NB4 (cell line): ENCODE measurements at regions not wholly inside any gene's neighbourhood (a gene's known extent, or its start where the extent isn't known, plus 50 kb on each side); places are given as distances from the start of the nearest gene placed in this dataset.

Experiments
- DNase-seq: peaks from one replicate; pipeline ENCODE4 v3.0.0; 2010; ENCODE audit warnings: low read depth
- H3K4me3 ChIP-seq: one replicate; pipeline ENCODE4 v1.5.1; 2011; ENCODE audit warnings: mild to moderate bottlenecking, low read depth, low read length, moderate library complexity
- CTCF ChIP-seq: IDR thresholded peaks from one replicate; pipeline ENCODE4 v1.5.1; 2012; ENCODE audit warnings: low read depth, low read length
- MAX ChIP-seq: IDR thresholded peaks from 2 replicates; pipeline ENCODE4 v1.6.1; 2011; ENCODE audit warnings: low read depth, low read length
- MYC ChIP-seq: IDR thresholded peaks from 2 replicates; pipeline ENCODE4 v1.6.1; 2011; ENCODE audit warnings: low read depth, low read length
- POLR2A ChIP-seq: IDR thresholded peaks from 2 replicates; pipeline ENCODE4 v1.6.1; 2011; ENCODE audit warnings: mild to moderate bottlenecking; ENCODE audit not compliant: insufficient read length; ENCODE audit errors: extremely low read depth

GRCh38 chr3:113105093-113105449 is 106.3 kb upstream of the BOC start:
- no peak for TF ChIP-seq MYC
- TF ChIP-seq POLR2A = no peak
- no peak for TF ChIP-seq MAX
- H3K4me3 ChIP-seq = no peak overlapping the region
- DNase-seq = no peak

DNA sequence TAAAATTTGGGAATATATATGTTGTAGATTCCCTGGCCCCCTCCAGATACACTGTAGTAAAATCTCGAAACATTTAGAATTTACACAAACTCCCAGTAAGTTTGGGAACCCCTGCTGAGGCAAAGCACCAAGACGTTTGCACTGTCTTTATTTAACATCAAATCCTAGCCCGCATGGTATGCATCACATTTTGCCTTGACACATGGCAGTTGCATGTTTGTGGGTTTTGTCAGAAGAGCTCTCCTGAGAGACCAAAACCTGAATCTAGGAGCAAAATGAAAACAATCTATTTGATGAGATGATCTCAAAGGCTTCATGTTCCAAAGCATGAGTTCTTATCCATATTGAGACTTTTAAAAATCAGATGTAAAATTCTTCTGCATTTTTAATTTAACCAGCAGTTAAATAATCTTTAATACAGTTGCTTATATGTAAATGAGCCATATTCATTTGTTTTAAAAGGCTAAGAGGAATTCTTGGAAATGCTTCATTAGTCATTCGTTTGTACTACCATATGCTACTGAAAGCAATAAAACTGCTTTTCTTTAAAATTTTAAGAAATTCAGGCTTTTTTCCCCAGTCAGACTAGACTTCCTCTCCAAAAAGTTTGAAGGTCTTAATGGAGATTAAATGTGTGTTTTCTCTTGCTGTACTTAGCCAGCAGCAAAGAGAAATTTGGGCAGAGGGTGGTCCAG is 105.2 kb upstream of the BOC start:
- no peak for TF ChIP-seq POLR2A
- TF ChIP-seq MAX = no peak
- TF ChIP-seq CTCF = no peak
- no peak for TF ChIP-seq MYC

GRCh38 chr3:113110267-113110666 is 101.1 kb upstream of the BOC start:
- H3K4me3 ChIP-seq = no peak overlapping the region
- no peak for DNase-seq
- TF ChIP-seq MAX (no peak), POLR2A (no peak), CTCF (no peak), MYC (no peak)

More for the DNA sequence above, 105.2 kb upstream of the BOC start:
- H3K4me3 ChIP-seq = no peak overlapping the region
- no peak for DNase-seq

DNA sequence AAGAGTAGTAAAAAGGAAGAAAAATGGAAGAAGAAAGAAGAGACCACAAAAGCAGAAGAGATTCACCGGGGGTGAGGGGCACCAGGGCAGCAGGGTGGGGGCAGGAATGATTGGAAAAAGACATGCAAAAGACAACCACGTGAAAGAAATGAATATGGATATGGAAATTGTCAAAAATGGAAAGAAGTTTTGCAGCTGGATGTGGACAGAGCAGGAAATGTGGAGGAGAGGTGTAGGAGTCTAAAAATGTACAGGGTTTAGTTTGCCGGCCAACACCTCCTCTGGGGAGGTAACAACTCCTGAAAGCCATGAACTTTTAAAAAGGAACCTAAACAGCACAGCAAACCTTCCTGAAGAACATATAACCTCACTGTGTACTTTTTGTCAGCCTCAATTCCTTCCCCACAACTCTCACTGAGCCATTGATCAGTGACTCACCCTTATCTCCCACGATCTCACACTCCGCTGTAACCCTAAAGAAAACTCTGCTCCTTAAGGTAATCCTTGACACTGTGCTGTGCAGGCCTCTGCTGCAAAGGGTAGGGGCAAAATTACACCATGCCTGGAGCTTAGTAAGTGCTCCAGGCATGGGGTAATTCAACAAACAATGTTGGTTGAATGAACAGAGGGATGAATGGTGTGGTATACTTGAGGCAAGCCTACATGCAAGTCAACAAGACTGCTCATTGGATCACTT is 100.2 kb upstream of the BOC start:
- TF ChIP-seq POLR2A (no peak), CTCF (no peak), MAX (no peak), MYC (no peak)
- no peak overlapping the region for H3K4me3 ChIP-seq
- DNase-seq = peak; percentile 69

DNA sequence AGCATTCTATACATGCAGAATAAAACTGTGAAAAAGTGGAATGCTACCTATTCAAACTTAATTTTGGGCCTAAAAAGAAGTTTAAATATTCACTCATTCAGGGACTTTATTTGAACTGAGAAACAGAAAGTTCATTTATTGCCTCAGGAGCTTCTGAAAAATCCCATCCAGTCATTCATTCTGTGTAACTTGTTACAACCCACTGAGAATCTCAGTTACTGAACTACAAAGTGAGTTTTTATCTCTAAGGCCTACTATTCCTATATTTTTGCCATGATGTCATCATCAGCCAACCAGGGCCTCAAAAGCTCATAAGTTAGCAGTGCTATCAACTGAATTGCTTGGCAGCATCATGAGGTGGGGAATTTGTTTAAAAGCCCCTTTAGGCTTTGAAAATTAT is 98.0 kb upstream of the BOC start:
- DNase-seq = no peak
- no peak overlapping the region for H3K4me3 ChIP-seq
- TF ChIP-seq POLR2A = no peak
- no peak for TF ChIP-seq MAX
- TF ChIP-seq CTCF = no peak
- no peak for TF ChIP-seq MYC

GRCh38 chr3:113117511-113118234 is 93.7 kb upstream of the BOC start:
- no peak for DNase-seq
- H3K4me3 ChIP-seq = no peak overlapping the region
- TF ChIP-seq CTCF = no peak
- TF ChIP-seq MAX = no peak
- no peak for TF ChIP-seq POLR2A
- no peak for TF ChIP-seq MYC
